HL-60 (cell line): ENCODE measurements at regions not wholly inside any gene's neighbourhood (a gene's known extent, or its start where the extent isn't known, plus 50 kb on each side); places are given as distances from the start of the nearest gene placed in this dataset.

ENCODE experiments used
- DNase-seq, 2 experiments: peaks; one replicate each; pipeline ENCODE4 v3.0.0-alpha.2; 2010 to 2020; ENCODE audit warnings: low read depth in 1 of 2, low spot score in 1 of 2
- H3K27ac ChIP-seq: fragments of 250-450 bp; sonication (Bioruptor Pico); replicated peaks from 2 replicates; pipeline ENCODE4 v1.5.1; 2020; ENCODE audit warnings: mild to moderate bottlenecking, moderate library complexity
- H3K27me3 ChIP-seq: fragments of 250-450 bp; sonication (Bioruptor Pico); 2 replicates; pipeline ENCODE4 v1.5.1; 2021; ENCODE audit warnings: mild to moderate bottlenecking, moderate library complexity; ENCODE audit not compliant: insufficient read depth, poor library complexity, severe bottlenecking
- H3K4me3 ChIP-seq: replicated peaks from 2 replicates; pipeline ENCODE4 v1.5.1; 2011; ENCODE audit warnings: mild to moderate bottlenecking, control low read depth, low read length; ENCODE audit not compliant: insufficient read depth
- CTCF ChIP-seq: IDR thresholded peaks from one replicate; pipeline ENCODE4 v1.5.1; 2011; ENCODE audit warnings: low read length, control low read depth, inconsistent platforms; ENCODE audit not compliant: insufficient read depth
- GABPA ChIP-seq: IDR thresholded peaks from 2 replicates; pipeline ENCODE4 v1.6.1; 2012; ENCODE audit warnings: low read depth
- POLR2AphosphoS5 ChIP-seq: IDR thresholded peaks from 2 replicates; pipeline ENCODE4 v1.6.1; 2012; ENCODE audit warnings: low read depth
- REST ChIP-seq: IDR thresholded peaks from 2 replicates; pipeline ENCODE4 v1.6.1; 2012; ENCODE audit warnings: low read depth; ENCODE audit not compliant: insufficient replicate concordance
- SPI1 ChIP-seq: IDR thresholded peaks from 2 replicates; pipeline ENCODE4 v1.6.1; 2012; ENCODE audit warnings: low read depth, mild to moderate bottlenecking, borderline replicate concordance

- TF ChIP-seq CTCF, result no peak
- TF ChIP-seq REST, result no peak
- TF ChIP-seq GABPA, result no peak
- TF ChIP-seq SPI1, result no peak
- no peak for TF ChIP-seq POLR2AphosphoS5
- no peak overlapping the region for H3K4me3 ChIP-seq
- no peaks in the 10 kb centered on the region for H3K27me3 ChIP-seq
- no peak for DNase-seq
- H3K27ac ChIP-seq, result no peak overlapping the region
Observed at GRCh38 chr12:27875677-27876076, 95.6 kb upstream of the MANSC4 start.

- no peak for DNase-seq
- Histone ChIP-seq H3K4me3 (no peak overlapping the region), H3K27me3 (no peaks in the 10 kb centered on the region), H3K27ac (no peak overlapping the region)
- TF ChIP-seq CTCF (no peak), SPI1 (no peak), REST (no peak), GABPA (no peak), POLR2AphosphoS5 (no peak)
Observed at GRCh38 chr12:27873010-27873409, 93.0 kb upstream of the MANSC4 start.

GRCh38 chr12:27871946-27872345 is 91.9 kb upstream of the MANSC4 start:
- TF ChIP-seq SPI1, result no peak
- no peak for TF ChIP-seq CTCF
- no peak for TF ChIP-seq GABPA
- no peak for TF ChIP-seq REST
- TF ChIP-seq POLR2AphosphoS5, result no peak
- H3K27ac ChIP-seq, result no peak overlapping the region
- H3K27me3 ChIP-seq, result no peaks in the 10 kb centered on the region
- no peak overlapping the region for H3K4me3 ChIP-seq
- no peak for DNase-seq
